Liver (tissue), 7 donors: ENCODE measurements at regions not wholly inside any gene's neighbourhood (a gene's known extent, or its start where the extent isn't known, plus 50 kb on each side); places are given as distances from the start of the nearest gene placed in this dataset.

Source experiments
- DNase-seq: peaks from one replicate; pipeline ENCODE4 v3.0.0-alpha.2; 2017; ENCODE audit warnings: low spot score
- H3K27ac ChIP-seq, 2 donors: one replicate each; pipeline ENCODE4 v1.7.0; 2013; ENCODE audit warnings: inconsistent platforms in 2 of 2, low read length in 2 of 2, control low read depth in 1 of 2, low read depth in 1 of 2, mild to moderate bottlenecking in 1 of 2
- H3K27me3 ChIP-seq, 4 donors: one replicate each; pipeline versions ENCODE4 v1.6.1 to v1.7.0; 2013; ENCODE audit warnings: low read length in 3 of 4, inconsistent platforms in 1 of 4, mild to moderate bottlenecking in 1 of 4, moderate library complexity in 1 of 4; ENCODE audit not compliant: control insufficient read depth in 4 of 4, insufficient read depth in 4 of 4
- H3K36me3 ChIP-seq, 4 donors: one replicate each; pipeline versions ENCODE4 v1.6.1 to v1.7.0; 2013; ENCODE audit warnings: low read length in 3 of 4, mild to moderate bottlenecking in 3 of 4, low read depth in 1 of 4, moderate library complexity in 1 of 4; ENCODE audit not compliant: control insufficient read depth in 4 of 4, insufficient read depth in 3 of 4
- H3K4me1 ChIP-seq, 4 donors: one replicate each; pipeline versions ENCODE4 v1.6.1 to v1.7.0; 2013; ENCODE audit warnings: low read length in 3 of 4, mild to moderate bottlenecking in 3 of 4, moderate library complexity in 1 of 4; ENCODE audit not compliant: control insufficient read depth in 4 of 4, insufficient read depth in 4 of 4
- H3K4me3 ChIP-seq, 3 donors: one replicate each; pipeline versions ENCODE4 v1.6.1 to v1.7.0; 2013; ENCODE audit warnings: low read length in 3 of 3, control low read depth in 1 of 3, low read depth in 1 of 3, mild to moderate bottlenecking in 1 of 3
- H3K9ac ChIP-seq, 2 donors: one replicate each; pipeline ENCODE4 v1.7.0; 2013; ENCODE audit warnings: low read length in 2 of 2, mild to moderate bottlenecking in 2 of 2, moderate library complexity in 2 of 2, control low read depth in 1 of 2, low read depth in 1 of 2
- H3K9me3 ChIP-seq, 4 donors: one replicate each; pipeline versions ENCODE4 v1.6.1 to v1.7.0; 2013; ENCODE audit warnings: low read length in 3 of 4; ENCODE audit not compliant: control insufficient read depth in 4 of 4
- CTCF ChIP-seq: fragments of 150-350 bp; IDR thresholded peaks from 2 replicates; pipeline ENCODE4 v1.5.1; 2017; ENCODE audit warnings: improper control_type of control experiment, low read depth, low read length; ENCODE audit not compliant: missing input control
- EGR1 ChIP-seq, 2 donors: IDR thresholded peaks; 2 replicates each; pipeline ENCODE4 v1.6.1; 2016 to 2018; ENCODE audit warnings: antibody characterized with exemption in 2 of 2, low read depth in 2 of 2
- JUND ChIP-seq, 2 donors: IDR thresholded peaks; 2 replicates each; pipeline ENCODE4 v1.6.1; 2016; ENCODE audit warnings: antibody characterized with exemption in 2 of 2
- MAX ChIP-seq: IDR thresholded peaks from 2 replicates; pipeline ENCODE4 v1.6.1; 2016; ENCODE audit warnings: antibody characterized with exemption
- NR2F2 ChIP-seq: IDR thresholded peaks from 2 replicates; pipeline ENCODE4 v1.6.1; 2016; ENCODE audit warnings: antibody characterized with exemption
- REST ChIP-seq: IDR thresholded peaks from 2 replicates; pipeline ENCODE4 v1.6.1; 2016; ENCODE audit warnings: antibody characterized with exemption, mild to moderate bottlenecking
- RXRA ChIP-seq, 2 donors: IDR thresholded peaks; 2 replicates each; pipeline ENCODE4 v1.6.1; 2017 to 2018; ENCODE audit warnings: antibody characterized with exemption in 2 of 2, mild to moderate bottlenecking in 1 of 2
- SP1 ChIP-seq: IDR thresholded peaks from 2 replicates; pipeline ENCODE4 v1.6.1; 2018; ENCODE audit warnings: antibody characterized with exemption, mild to moderate bottlenecking
- TAF1 ChIP-seq: conservative IDR thresholded peaks from 2 replicates; pipeline ENCODE4 v1.6.1; 2016; ENCODE audit warnings: antibody characterized with exemption, mild to moderate bottlenecking
- ZBTB33 ChIP-seq: IDR thresholded peaks from 2 replicates; pipeline ENCODE4 v1.6.1; 2016; ENCODE audit warnings: antibody characterized with exemption
- donor health status: healthy.
- donor health status: healthy.
- donor health status: healthy.
- donor health status: healthy.

GRCh38 chr5:72673623-72674022, 142.8 kb upstream of the TNPO1 start:
- TF ChIP-seq CTCF, result no peak
- H3K27ac ChIP-seq, result no peak overlapping the region
- H3K9ac ChIP-seq, result no peak overlapping the region
- no peaks in the 10 kb centered on the region for H3K4me1 ChIP-seq
- H3K27me3 ChIP-seq, result no peaks in the 10 kb centered on the region
- H3K36me3 ChIP-seq, result no peaks in the 10 kb centered on the region
- DNase-seq, result no peak
- no peaks in the 10 kb centered on the region for H3K9me3 ChIP-seq
- no peak overlapping the region for H3K4me3 ChIP-seq

- no peaks in the 10 kb centered on the region for H3K36me3 ChIP-seq
- no peak overlapping the region for H3K4me3 ChIP-seq
- no peak for DNase-seq
- H3K4me1 ChIP-seq, result no peaks in the 10 kb centered on the region
- H3K27me3 ChIP-seq, result no peaks in the 10 kb centered on the region
- no peaks in the 10 kb centered on the region for H3K9me3 ChIP-seq
- H3K9ac ChIP-seq, result no peak overlapping the region
- H3K27ac ChIP-seq, result no peak overlapping the region
- TF ChIP-seq TAF1 (no peak), REST (no peak), MAX (no peak), ZBTB33 (no peak), RXRA (IDR thresholded peaks at IDR 0.05) (no peak), CTCF (no peak), JUND (IDR thresholded peaks at IDR 0.05) (no peak), NR2F2 (no peak), EGR1 (IDR thresholded peaks at IDR 0.05; ENCODE audit: low read depth in 2 of 2) (no peak), SP1 (no peak)
Measured at GRCh38 chr5:72673180-72673579, 143.3 kb upstream of the TNPO1 start.
